ENCODE measurements at regions not wholly inside any gene's neighbourhood (a gene's known extent, or its start where the extent isn't known, plus 50 kb on each side); places are given as distances from the start of the nearest gene placed in this dataset.
"Not testable (repeated sequence)": the region's sequence is repeated elsewhere in the genome, so short reads cannot be mapped to it uniquely, and the experiment has no call there.

DNA sequence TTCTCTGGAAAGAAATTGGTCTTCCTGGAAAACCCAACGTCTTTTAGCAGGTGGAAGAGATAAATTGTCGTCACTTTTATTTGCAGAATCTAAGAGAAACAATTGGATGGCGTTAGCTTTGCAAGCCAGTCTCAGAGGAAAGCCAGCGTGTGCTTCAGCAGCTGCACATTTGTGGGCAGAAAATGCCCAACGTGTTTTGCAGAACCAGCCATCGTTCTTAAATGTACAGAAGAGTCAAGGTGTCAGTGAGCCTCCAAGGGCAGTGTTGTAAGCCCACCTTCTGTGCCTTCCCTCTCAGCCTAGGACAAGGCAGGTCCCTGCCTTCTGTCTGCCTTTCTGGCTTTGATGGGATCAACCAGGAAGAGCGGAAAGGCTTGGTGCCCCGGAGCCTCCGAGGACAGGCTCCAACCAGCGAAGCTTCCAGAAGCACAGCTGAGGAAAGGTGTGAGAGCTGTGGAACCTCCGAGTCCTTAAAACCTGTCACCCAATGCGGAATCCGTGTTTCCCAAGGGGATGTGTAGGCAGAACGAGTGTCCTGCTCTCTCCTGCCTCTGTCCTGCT lies 116.0 kb upstream of the IRX2 start:
- DNase-seq (ENCODE audit: low spot score), result no peak
- in situ Hi-C loops (cut with MboI; ENCODE audit: low sequenced_read_pairs, unreplicated experiment), result no loop called here
- TF ChIP-seq, protein P1, sequence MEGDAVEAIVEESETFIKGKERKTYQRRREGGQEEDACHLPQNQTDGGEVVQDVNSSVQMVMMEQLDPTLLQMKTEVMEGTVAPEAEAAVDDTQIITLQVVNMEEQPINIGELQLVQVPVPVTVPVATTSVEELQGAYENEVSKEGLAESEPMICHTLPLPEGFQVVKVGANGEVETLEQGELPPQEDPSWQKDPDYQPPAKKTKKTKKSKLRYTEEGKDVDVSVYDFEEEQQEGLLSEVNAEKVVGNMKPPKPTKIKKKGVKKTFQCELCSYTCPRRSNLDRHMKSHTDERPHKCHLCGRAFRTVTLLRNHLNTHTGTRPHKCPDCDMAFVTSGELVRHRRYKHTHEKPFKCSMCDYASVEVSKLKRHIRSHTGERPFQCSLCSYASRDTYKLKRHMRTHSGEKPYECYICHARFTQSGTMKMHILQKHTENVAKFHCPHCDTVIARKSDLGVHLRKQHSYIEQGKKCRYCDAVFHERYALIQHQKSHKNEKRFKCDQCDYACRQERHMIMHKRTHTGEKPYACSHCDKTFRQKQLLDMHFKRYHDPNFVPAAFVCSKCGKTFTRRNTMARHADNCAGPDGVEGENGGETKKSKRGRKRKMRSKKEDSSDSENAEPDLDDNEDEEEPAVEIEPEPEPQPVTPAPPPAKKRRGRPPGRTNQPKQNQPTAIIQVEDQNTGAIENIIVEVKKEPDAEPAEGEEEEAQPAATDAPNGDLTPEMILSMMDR (IDR thresholded peaks at IDR 0.05; ENCODE audit: borderline replicate concordance, control extremely low read depth, extremely low read depth, insufficient read depth, missing control alignments), result no peak

DNA sequence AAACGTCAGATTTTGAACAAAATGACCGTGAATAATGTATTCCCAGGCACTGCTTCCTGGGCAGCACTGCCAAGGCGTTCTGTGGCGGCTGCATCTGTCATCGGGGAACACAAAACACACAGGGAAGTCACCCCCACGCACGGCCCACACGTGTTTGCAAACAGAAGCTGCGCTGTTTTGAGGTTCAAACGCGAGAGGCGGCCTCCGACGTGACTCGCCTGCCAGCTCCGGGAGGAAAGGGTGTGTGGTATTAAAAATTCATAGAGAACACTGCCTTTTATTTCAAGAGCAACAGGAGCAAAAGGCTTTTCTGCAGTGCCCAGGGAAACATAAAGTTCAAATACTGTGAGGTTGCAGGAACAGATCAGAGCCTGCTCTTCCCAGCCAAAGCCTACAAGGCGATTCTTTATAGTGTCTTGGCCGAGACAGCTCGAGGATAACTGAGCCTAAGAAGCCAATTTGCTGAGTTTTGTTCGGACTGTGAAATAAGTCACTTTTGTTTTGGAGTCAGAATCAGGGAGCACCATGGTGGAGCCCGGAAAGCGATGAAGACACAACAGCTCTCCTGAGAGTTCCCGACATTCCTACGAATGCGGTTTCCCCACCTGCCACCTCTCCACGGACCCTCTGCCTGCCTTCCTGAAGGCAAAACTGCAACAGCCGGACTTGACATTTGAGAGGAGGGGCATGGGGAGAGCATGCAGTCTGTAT lies 115.3 kb upstream of the IRX2 start:
- TF ChIP-seq, protein P1 (IDR thresholded peaks at IDR 0.05; ENCODE audit: borderline replicate concordance, control extremely low read depth, extremely low read depth, insufficient read depth, missing control alignments), result no peak
- DNase-seq (ENCODE audit: low spot score), result no peak
- in situ Hi-C loops (cut with MboI; ENCODE audit: low sequenced_read_pairs, unreplicated experiment), result no loop called here

DNA sequence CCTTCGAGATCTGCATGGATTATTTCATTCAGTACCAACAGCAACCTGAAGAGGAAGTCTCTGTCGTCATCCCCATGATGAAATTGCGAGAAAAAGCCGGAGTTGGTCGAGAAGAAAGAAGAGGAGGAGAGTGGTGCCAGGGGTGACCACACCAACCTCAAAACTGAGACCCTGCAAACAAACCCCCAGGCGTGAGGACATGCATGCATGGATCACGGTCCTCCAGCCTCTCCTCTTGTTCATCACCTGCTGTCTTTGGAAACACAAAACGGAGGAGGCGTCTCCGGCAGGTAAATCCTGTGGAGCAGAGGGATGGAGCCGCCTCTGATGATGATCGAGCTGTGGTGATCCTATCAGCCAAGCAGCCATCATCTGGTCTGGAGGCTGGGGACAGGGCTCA lies 114.4 kb upstream of the IRX2 start:
- in situ Hi-C loops (cut with MboI; ENCODE audit: low sequenced_read_pairs, unreplicated experiment), result no loop called here
- no peak for DNase-seq (ENCODE audit: low spot score)
- TF ChIP-seq, protein P1 (IDR thresholded peaks at IDR 0.05; ENCODE audit: borderline replicate concordance, control extremely low read depth, extremely low read depth, insufficient read depth, missing control alignments), result no peak

DNA sequence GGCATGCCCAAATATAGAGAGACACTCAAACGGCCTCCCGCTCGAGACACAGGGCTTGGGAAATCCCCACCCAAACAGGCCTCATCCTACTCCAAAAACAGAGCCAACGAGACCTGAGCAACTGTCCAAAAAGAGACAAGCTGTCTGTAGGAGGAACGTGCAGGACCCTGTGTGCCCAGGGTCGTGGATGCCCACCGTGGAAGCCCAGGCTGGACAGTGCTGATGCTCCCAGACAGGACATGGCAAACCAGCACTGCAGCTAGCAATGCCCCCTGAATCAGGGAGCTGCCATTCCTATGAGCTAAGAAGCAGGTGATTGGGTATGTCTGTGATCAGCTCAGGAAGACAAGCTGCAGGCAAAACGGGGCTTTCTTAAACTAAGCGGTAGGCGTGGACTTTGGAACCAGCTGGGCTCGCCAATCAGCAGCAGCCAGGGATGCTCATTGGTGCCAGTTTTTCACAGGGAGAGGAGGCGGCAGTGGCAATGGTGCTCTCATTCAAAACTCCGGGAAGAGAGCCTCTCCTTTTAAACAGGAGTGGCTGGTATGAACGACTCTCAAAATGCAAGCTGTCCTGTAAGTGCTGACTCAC lies 113.1 kb upstream of the IRX2 start:
- no peak for DNase-seq (ENCODE audit: low spot score)
- in situ Hi-C loops (cut with MboI; ENCODE audit: low sequenced_read_pairs, unreplicated experiment), result no loop called here
- TF ChIP-seq, protein P1 (IDR thresholded peaks at IDR 0.05; ENCODE audit: borderline replicate concordance, control extremely low read depth, extremely low read depth, insufficient read depth, missing control alignments), result no peak

DNA sequence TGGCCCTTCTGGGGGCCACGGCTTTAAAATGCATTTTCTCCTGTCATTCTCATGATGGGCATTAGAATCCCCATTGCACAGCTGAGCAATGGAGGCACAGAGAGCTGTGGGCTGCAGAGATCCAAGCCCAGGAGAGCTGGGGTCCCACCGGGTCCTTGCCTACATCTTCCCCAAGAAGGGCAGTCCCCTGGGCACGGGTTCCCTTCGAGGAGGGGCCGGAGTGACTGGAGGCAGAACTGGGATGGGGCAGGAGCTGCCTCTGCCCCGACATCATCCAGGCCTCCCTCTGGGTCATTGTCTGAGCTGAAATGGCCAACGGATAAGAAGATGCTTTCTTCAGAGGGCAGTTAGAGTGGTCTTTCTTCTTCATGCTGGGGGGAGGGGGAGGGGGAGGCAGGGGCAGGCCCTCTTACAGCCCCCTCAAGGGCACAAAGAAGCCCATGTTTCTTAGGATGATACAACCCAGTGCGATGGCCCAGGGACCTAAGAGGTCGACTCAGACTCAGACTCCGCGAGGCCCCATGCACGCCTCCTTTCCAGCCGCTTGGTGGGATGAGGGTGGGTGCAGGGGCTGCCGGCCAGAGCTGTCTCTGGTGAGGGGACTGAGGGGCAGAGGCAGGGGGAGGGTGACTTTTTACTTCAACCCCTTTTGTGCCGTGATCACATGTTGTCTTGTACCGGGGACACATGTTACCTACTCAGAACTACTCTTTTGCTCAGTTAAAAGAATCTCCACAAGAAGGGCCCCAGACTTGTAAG lies 112.4 kb upstream of the IRX2 start:
- in situ Hi-C loops (cut with MboI; ENCODE audit: low sequenced_read_pairs, unreplicated experiment), result no loop called here
- TF ChIP-seq, protein P1 (IDR thresholded peaks at IDR 0.05; ENCODE audit: borderline replicate concordance, control extremely low read depth, extremely low read depth, insufficient read depth, missing control alignments), result no peak
- DNase-seq (ENCODE audit: low spot score), result no peak

DNA sequence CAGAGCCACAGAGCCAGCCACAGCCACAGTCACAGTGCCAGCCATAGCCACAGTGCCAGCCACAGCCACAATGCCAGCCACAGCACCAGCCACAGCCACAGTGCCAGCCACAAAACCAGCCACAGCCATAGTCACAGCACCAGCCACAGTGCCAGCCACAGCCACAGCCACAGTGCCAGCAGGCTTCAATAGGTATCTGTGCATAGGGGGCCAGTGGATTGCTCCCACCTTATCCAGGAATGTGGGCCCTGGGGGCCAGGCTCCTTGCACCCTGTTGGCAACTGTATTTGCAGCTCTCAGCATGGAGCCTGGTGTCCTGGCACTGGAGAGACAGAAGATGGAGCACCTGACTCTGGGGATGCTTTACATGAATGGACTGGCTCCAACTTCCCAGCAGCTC lies 111.7 kb upstream of the IRX2 start:
- DNase-seq (ENCODE audit: low spot score), result no peak
- in situ Hi-C loops (cut with MboI; ENCODE audit: low sequenced_read_pairs, unreplicated experiment), result no loop called here
- TF ChIP-seq, protein P1 (IDR thresholded peaks at IDR 0.05; ENCODE audit: borderline replicate concordance, control extremely low read depth, extremely low read depth, insufficient read depth, missing control alignments), result no peak

DNA sequence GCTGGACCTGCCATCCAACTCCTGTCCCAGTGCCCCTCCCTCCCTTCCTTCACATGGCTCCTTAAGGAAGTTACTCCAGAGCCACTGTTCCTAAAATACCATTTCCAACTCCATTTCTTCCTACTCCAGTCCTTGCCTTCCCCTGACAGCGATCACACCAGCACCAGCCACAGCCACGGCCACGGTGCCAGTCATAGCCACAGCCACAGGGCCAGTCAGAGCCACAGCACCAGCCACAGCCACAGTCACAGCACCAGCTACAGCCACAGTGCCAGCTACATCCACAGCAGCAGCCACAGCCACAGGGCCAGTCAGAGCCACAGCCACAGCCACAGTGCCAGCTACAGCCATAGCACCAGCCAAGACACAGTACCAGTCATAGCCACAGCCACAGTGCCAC lies 110.7 kb upstream of the IRX2 start:
- in situ Hi-C loops (cut with MboI; ENCODE audit: low sequenced_read_pairs, unreplicated experiment); DNase-seq (ENCODE audit: low spot score): not testable (repeated sequence)
